AG04450 (cell line): ENCODE measurements at regions not wholly inside any gene's neighbourhood (a gene's known extent, or its start where the extent isn't known, plus 50 kb on each side); places are given as distances from the start of the nearest gene placed in this dataset.

Source experiments
- CTCF ChIA-PET: fragments of 300-600, 350-600 bp; formaldehyde crosslinking; extraction: SDS; loops from one replicate; lab custom pipeline; 2022; ENCODE audit warnings: antibody characterized with exemption, inconsistent platforms; lab: Charles Lee
- POLR2A ChIA-PET: fragments of 350-600 bp; formaldehyde crosslinking; extraction: SDS; loops from one replicate; lab custom pipeline; 2021; ENCODE audit warnings: antibody characterized with exemption, inconsistent platforms; lab: Yijun Ruan, JAX
- DNase-seq: peaks from one replicate; pipeline ENCODE4 v3.0.0-alpha.2; 2011; ENCODE audit warnings: low read depth, low spot score
- H3K27ac ChIP-seq: one replicate; pipeline ENCODE4 v1.5.1; 2012; ENCODE audit warnings: low read depth, low read length, control low read depth
- H3K27me3 ChIP-seq: one replicate; pipeline ENCODE4 v1.6.0; 2012; ENCODE audit warnings: low read length; ENCODE audit not compliant: control insufficient read depth, insufficient read depth
- H3K4me3 ChIP-seq: 2 replicates; pipeline ENCODE4 v1.5.1; 2011; ENCODE audit warnings: mild to moderate bottlenecking, low read depth, low read length, control low read depth
- H3K9me3 ChIP-seq: 2 replicates; pipeline ENCODE4 v1.5.1; 2012; ENCODE audit warnings: low read length; ENCODE audit not compliant: control insufficient read depth, insufficient read depth
- TF ChIP-seq, protein P1 (sequence below): IDR thresholded peaks from 2 replicates; pipeline ENCODE4 v1.5.1; 2011; ENCODE audit warnings: low read depth, low read length, control low read depth, inconsistent platforms

DNA sequence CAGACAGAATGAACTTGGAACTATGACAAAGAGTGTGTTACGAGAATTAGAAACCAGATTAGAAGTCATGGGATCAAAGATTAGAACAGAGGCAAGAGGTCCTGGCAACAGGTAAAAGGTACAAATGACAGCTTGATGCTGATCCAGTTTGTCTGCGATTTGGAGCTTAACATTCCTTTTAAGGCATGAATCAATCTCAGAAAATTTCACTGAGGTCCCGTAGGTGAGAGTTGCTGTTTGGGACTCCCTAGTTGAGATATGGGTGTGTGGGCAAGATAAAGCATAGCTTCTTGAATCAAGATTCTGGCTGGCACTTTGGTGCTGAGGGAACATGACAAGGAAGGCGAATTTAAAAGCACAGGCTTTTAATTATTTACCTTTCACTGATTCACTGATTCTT lies 62.6 kb upstream of the ACSL4 start:
- Histone ChIP-seq H3K27ac (no peak overlapping the region), H3K9me3 (no peaks in the 10 kb centered on the region), H3K27me3 (no peaks in the 10 kb centered on the region), H3K4me3 (no peak overlapping the region)
- TF ChIP-seq, protein P1, sequence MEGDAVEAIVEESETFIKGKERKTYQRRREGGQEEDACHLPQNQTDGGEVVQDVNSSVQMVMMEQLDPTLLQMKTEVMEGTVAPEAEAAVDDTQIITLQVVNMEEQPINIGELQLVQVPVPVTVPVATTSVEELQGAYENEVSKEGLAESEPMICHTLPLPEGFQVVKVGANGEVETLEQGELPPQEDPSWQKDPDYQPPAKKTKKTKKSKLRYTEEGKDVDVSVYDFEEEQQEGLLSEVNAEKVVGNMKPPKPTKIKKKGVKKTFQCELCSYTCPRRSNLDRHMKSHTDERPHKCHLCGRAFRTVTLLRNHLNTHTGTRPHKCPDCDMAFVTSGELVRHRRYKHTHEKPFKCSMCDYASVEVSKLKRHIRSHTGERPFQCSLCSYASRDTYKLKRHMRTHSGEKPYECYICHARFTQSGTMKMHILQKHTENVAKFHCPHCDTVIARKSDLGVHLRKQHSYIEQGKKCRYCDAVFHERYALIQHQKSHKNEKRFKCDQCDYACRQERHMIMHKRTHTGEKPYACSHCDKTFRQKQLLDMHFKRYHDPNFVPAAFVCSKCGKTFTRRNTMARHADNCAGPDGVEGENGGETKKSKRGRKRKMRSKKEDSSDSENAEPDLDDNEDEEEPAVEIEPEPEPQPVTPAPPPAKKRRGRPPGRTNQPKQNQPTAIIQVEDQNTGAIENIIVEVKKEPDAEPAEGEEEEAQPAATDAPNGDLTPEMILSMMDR, result no peak
- DNase-seq, result no peak
- POLR2A ChIA-PET, result no interaction called here
- CTCF ChIA-PET, result interaction anchor here (0.6 to 1.7 kb wide), 2 partner anchors 35 to 95 kb away, joined by 4 to 5 read pairs; no protein-coding TSS in a partner anchor

DNA sequence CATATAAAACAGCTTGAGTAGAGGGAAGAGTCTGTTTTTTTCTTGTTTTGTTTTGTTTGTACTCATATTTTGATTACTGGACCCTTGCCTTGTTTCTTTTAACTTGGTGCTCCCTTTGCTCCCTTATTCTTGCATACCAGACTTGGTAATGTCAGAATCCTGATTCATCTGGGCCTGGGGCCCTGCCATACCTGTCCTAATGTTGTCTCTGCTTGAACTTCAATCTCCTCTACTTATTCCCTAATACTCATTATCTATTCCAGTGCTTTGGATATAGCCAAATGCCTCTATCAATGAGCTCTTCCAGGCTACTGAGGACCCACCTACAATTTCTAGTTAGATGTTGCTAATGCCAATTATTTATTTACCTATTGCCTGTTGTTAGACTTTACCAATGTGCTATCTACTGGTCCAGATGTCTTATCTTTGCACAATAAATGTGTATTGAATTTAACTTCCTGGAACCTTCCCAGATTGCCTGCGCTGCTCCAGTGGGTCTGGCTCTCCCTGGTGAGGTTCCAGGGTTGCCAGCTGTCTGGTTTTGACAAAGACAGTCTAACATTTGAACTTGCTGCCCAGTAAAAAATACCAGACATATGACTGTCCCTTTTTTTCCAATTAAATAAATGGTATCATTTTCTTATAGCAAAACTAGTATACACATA lies 64.4 kb upstream of the ACSL4 start:
- Histone ChIP-seq H3K27me3 (no peaks in the 10 kb centered on the region), H3K9me3 (no peaks in the 10 kb centered on the region), H3K4me3 (no peak overlapping the region), H3K27ac (no peak overlapping the region)
- ChIA-PET POLR2A (interaction anchor here (1.0 kb wide), 1 partner anchor 64 kb away, joined by 3 read pairs; the partner anchor contains the start of gene ACSL4), CTCF (interaction anchor here (1.0 kb wide), 2 partner anchors 59 to 93 kb away, joined by 3 to 4 read pairs; no protein-coding TSS in a partner anchor)
- no peak for DNase-seq
- TF ChIP-seq, protein P1, result no peak

DNA sequence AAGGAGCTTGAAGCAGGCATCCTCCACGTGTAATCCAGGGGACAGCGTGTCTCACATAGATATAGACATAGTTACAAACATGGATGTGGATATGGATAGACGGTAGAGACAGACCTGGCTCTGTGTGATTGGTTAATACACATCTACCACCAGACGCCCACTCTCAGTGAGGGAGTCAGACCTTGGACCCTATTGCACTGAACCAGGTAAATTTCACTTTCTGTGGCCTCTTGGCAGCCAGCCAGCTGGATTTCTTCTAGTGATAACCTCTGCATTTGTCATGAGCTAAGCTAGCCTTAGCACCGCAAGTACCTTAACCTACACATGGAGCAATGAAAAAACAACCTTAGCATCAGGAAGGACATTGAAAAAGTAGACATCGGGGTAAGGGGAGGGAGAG lies 79.2 kb upstream of the ACSL4 start:
- no peak for DNase-seq
- TF ChIP-seq, protein P1, result no peak
- ChIA-PET POLR2A (no interaction called here), CTCF (interaction anchor here (0.8 kb wide), 1 partner anchor 43 kb away, joined by 4 read pairs; no protein-coding TSS in a partner anchor)
- no peaks in the 10 kb centered on the region for H3K9me3 ChIP-seq
- H3K27me3 ChIP-seq, result peaks cover 2% of the 10 kb centered on the region
- no peak overlapping the region for H3K4me3 ChIP-seq
- no peak overlapping the region for H3K27ac ChIP-seq

DNA sequence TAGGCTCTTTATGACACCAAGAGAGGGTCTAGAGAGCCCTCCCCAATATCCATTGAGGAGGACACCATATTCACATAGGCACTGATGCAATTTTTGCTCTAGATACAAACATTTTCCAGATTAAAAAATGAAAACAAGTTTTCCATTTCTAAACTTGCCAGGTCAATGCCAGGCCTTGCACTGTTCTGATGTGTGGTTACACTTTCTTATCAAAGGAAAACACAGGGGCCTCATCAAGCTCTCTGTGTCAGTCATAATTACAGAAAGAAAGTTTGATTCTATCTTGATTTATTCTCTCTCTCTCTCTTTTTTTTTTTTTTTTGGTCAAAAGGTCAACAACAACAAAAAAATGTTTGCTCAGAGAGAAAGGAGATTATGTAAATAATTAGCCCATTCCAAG lies 80.2 kb upstream of the ACSL4 start:
- Histone ChIP-seq H3K9me3 (no peaks in the 10 kb centered on the region), H3K27me3 (peaks cover 2% of the 10 kb centered on the region), H3K4me3 (no peak overlapping the region), H3K27ac (no peak overlapping the region)
- TF ChIP-seq, protein P1, result no peak
- CTCF ChIA-PET, result no interaction called here
- DNase-seq, result no peak
- POLR2A ChIA-PET, result no interaction called here

DNA sequence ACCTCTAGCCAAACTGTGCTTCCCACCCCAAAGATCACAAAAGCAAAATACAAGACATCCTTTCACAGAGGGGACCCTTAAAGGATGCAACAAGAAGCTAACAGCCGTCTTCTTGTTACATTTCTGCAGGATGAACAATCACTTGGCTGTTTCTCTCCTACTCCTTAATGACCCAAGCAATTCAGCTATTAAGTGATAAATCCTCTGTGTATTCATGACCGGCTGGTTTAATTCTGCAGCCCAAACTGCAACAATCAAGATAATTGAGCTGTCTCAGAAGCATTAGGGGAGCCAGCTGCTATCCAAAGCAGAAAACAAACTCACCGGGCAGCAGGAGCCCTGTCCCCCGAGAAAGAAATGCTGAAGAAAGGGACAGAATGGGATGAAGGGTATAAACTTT lies 85.9 kb upstream of the ACSL4 start:
- no peaks in the 10 kb centered on the region for H3K9me3 ChIP-seq
- no peak overlapping the region for H3K27ac ChIP-seq
- TF ChIP-seq, protein P1, result no peak
- H3K27me3 ChIP-seq, result peaks cover 2% of the 10 kb centered on the region
- DNase-seq, result no peak
- H3K4me3 ChIP-seq, result no peak overlapping the region
- CTCF ChIA-PET, result interaction anchor here (0.7 to 1.7 kb wide), 3 partner anchors 38 to 106 kb away, joined by 3 to 9 read pairs (median 3); no protein-coding TSS in a partner anchor
- POLR2A ChIA-PET, result interaction anchor here (0.8 to 1.4 kb wide), 2 partner anchors 9 to 44 kb away, joined by 3 to 8 read pairs; no protein-coding TSS in a partner anchor
